ENCODE measurements at regions not wholly inside any gene's neighbourhood (a gene's known extent, or its start where the extent isn't known, plus 50 kb on each side); places are given as distances from the start of the nearest gene placed in this dataset.
"Not testable (repeated sequence)": the region's sequence is repeated elsewhere in the genome, so short reads cannot be mapped to it uniquely, and the experiment has no call there.

DNA sequence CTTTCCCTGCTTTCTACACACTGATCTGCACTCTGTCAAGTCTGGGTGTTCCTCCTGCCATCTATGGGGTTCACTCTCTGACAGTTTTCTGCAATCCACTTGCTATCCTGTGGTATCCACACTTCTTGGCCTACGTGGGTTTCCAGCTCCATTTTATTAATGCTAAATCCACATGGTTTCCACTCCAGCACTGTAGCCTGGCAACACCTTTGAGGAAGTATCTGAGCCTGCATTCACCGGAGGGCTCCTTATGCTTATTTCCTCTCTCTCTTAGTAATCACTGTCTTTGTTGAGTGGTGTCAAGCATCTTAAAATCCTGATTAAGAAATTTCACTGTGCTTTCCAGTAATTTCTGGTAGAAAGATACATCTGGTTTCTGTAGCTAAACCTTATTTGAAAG lies 703.7 kb downstream of the TMEM121 start:
- DNase-seq, result no peak

DNA sequence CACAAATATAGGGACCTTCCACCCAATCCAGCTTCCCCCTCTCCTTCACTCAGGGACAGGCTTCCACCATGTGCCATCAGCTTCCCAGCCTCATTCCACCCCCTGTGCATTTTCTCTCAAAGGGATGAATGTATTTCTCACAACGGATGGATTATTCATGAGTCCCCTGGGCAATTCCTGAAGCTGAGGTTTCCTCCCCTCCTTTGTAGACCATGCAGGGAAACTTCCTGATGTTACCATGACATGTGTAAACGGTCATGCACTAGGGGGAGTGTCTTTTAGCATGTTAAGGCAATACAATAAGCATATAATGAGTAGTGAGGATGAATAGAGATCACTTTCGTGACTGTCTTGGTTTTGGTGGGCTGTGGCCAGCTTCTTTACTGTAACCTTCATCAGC lies 706.8 kb downstream of the TMEM121 start:
- not testable (repeated sequence) for DNase-seq

DNA sequence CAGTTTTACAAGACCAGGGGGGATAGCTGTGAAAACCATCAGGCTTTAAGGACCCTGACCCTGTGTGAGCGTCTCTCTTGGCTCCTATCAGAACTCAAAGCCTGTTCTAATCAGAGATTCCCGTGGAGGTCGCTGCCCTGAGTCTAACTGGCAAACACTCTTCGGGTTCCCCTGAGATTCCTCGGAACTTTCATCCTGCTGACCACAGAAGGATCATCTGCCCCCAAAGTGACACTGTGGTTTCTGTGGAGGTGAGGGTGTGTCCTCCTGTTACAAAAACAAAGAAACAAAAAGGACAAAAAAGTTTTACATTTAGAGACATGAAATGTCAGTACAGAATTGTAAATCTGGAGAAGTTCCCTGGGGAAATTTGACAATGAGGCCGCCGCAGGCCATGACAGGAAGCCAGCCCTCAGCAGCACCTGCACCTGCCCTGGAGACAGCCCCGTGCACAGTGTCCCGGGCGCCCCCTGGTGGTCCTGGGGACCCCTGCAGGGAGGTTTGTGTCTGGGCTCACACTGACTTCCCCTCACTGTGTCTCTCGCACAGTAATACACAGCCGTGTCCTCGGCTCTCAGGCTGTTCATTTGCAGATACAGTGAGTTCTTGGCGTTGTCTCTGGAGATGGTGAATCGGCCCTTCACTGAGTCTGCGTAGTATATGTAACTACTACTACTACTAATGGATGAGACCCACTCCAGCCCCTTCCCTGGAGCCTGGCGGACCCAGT lies 708.3 kb downstream of the TMEM121 start:
- not testable (repeated sequence) for DNase-seq

- no peak for DNase-seq
These were observed 709.2 kb downstream of the TMEM121 start for GRCh38 chr14:106235356-106236159.

DNA sequence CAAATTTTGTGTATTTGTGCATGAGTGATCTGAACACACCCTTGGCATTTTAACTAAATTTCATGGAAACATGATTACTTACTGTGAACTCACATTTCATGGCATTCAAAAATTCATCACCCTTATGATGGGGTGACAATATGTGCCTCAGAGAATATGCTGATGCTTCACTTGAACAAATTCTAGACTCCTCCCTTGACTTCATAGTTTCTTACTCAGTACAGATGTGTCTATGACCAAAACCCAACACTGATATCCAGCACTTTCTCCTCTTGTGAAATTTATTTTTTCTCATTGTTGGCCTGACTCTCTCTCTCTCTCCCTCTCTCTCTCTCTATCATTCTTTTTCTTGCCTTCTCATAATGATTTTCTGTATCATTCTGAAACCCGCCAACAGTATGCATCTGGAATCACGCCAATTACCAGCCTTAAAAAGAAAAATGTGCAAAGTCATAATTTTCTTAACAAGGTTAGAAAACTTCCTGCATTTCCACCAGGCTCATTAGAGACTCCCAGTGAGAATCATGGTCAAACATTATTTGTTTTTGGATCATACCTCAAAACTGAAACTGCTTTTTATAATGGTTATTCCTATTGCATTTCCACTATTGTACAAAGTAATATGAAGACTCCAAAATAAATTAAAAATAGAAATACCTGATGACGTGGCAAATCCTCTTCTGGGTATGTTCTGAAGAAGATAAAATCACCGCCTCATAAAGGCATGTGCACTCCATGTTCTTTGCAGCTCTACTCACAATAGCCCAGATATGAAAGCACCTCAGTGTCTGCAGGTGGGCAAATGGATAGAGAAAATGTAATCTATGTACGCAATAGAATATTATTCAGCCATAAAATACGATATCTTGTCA lies 722.2 kb downstream of the TMEM121 start:
- DNase-seq, result no peak

- not testable (repeated sequence) for DNase-seq
These were observed 727.6 kb downstream of the TMEM121 start for GRCh38 chr14:106253995-106254394.

- not testable (repeated sequence) for DNase-seq
These were observed 731.2 kb downstream of the TMEM121 start for GRCh38 chr14:106257569-106257994.

GRCh38 chr14:106268013-106268727 lies 741.8 kb downstream of the TMEM121 start:
- no peak for DNase-seq

GRCh38 chr14:106269029-106269428 lies 742.6 kb downstream of the TMEM121 start:
- no peak for DNase-seq

GRCh38 chr14:106269451-106270204 lies 743.2 kb downstream of the TMEM121 start:
- DNase-seq, result no peak

DNA sequence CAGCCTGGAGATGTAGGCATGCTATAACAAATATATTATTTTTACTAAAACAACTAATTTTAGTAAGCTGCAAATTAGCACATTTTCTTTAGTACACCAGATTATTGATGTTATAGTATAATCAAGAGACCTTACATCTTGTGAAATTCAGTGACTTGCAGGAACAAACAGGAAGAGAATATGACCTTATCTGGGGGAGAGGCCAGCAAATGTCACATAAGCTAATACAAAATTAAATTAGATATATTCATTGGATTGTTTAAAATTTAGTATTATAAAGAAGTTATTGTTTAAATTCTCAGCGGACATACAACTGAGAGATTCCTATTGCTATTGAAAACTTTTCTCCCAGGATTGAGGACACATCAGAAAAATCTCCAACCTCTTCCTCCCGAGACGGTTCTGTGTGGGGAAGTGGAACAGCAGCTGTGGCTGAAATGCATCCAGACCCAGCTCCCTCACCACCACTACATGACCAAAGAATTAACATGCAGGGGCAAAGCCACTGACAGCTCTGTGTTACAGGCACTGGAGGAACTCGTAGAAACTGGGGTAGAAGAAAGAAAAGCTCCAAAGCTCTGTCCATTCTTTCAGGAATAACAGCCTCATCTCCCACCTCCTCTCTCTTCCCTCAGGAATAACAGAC lies 744.2 kb downstream of the TMEM121 start:
- DNase-seq, result not testable (repeated sequence)

- no peak for DNase-seq
These were observed 750.2 kb downstream of the TMEM121 start for GRCh38 chr14:106276326-106277267.

GRCh38 chr14:106277503-106277902 lies 751.1 kb downstream of the TMEM121 start:
- no peak for DNase-seq

DNA sequence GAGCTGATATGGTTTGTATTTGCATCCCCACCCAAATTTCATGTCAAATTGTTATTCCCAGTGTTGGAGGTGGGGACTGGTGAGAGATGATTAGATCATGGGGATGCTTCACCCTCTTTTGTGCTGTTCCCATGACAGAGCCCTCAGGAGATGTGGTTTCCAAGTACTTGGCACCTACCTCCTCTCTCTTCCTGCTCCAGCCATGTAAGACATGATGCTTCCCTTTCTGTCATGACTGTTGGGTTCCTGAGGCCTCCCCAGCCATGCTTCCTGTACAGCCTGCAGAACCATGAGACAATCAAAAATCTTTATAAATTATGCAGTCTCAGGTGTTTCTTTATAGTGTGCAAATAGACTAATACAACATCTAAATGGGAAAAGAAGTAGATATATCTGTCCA lies 754.5 kb downstream of the TMEM121 start:
- DNase-seq, result no peak

- DNase-seq, result no peak
These were observed 760.4 kb downstream of the TMEM121 start for GRCh38 chr14:106286697-106287290.

DNA sequence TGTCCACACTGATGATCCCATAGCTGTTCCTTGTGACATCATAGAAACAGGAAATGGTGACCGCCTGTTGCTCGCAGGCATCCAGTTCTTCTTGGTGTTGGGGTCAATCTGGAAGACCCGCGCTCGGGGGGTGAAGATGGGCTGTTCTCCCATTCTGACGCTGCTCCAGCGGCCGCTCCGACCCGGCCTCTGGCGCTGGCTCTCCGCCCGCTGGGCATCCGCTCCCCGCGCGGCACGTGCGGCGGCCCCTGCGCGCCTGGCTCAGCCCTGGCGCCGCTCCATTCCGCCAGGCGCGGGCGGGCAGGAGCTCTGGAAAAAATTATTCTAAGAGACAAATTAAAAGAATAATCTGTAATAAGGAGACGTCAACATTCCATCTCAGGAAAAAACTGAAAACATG lies 761.1 kb downstream of the TMEM121 start:
- no peak for DNase-seq

DNA sequence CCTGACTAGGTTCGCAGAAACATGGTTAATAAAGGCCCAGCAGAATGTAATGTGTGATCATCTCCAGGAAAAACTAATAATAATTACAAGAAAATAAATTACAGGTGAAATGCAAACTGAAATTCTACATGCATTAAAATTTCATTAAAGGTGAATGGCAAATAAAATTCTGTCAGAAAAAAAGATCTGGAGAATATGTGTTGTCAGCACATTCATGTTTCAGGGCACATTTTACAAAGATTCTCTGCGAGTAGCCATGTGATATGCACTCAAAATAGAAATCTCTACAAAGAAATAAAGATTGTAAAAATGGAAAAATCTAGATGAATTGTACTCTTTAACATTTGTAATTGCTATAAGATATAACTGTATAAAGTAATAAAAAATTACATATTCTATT lies 765.2 kb downstream of the TMEM121 start:
- DNase-seq, result no peak

GRCh38 chr14:106294324-106294723 lies 767.9 kb downstream of the TMEM121 start:
- DNase-seq, result no peak

DNA sequence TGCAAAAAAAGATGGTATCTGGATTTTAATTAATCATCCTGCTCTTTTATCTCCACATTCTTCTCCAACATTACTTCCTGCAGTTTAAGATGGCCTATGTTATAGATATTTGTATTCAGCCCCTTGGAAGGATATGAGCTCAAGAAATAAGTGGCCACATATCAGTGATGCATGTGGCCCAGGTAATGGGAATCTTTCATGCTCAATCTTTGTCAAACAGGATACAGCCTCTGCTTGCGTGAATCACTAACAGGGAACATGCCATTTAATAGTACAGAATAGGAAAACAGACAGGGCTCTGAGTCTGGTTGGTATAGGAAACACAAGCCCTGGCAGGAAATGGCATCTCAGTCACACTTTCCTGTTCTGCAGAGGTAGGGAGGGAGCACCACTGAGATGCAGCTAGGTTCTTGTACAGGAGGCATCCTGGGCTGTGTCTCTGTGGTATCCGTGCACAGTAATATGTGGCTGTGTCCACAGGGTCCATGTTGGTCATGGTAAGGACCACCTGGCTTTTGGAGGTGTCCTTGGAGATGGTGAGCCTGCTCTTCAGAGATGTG lies 774.6 kb downstream of the TMEM121 start:
- not testable (repeated sequence) for DNase-seq

Measured in left hindlimb (tissue), 1 donor.